Urothelium cell line (cell line): ENCODE measurements at regions not wholly inside any gene's neighbourhood (a gene's known extent, or its start where the extent isn't known, plus 50 kb on each side); places are given as distances from the start of the nearest gene placed in this dataset.
"Not testable (repeated sequence)": the region's sequence is repeated elsewhere in the genome, so short reads cannot be mapped to it uniquely, and the experiment has no call there.

Experiments
- DNase-seq: peaks from one replicate; pipeline ENCODE4 v3.0.0; 2011; ENCODE audit warnings: low spot score, mixed read lengths
- FAIRE-seq: peaks from 2 replicates; lab custom pipeline; 2011; peaks lifted over from hg19 to GRCh38; lab: Jason Lieb, UNC

GRCh38 chr16:47872225-47872624 is 283.6 kb downstream of the ABCC12 start:
- DNase-seq (no peak), FAIRE-seq (no peak)

- DNase-seq (no peak), FAIRE-seq (no peak)
Observed at GRCh38 chr16:47866423-47866822, 289.4 kb downstream of the ABCC12 start.

- FAIRE-seq = no peak
- no peak for DNase-seq
Observed at GRCh38 chr16:47865337-47865855, 290.4 kb downstream of the ABCC12 start.

- DNase-seq, FAIRE-seq: not testable (repeated sequence)
Observed at GRCh38 chr16:47864262-47864661, 291.5 kb downstream of the ABCC12 start.

- DNase-seq (no peak), FAIRE-seq (no peak)
Observed at GRCh38 chr16:47861999-47862398, 293.8 kb downstream of the ABCC12 start.

GRCh38 chr16:47858333-47858982 is 297.3 kb downstream of the ABCC12 start:
- FAIRE-seq (no peak), DNase-seq (no peak)

- no peak for FAIRE-seq
Observed at GRCh38 chr16:47855431-47855830, 300.4 kb downstream of the ABCC12 start.

GRCh38 chr16:47854737-47855136 is 301.1 kb downstream of the ABCC12 start:
- DNase-seq (no peak), FAIRE-seq (peak; percentile 98)

More at GRCh38 chr16:47855431-47855830, 300.4 kb downstream of the ABCC12 start:
- no peak for DNase-seq

- FAIRE-seq (no peak), DNase-seq (no peak)
Observed at GRCh38 chr16:47852991-47853390, 302.8 kb downstream of the ABCC12 start.

- FAIRE-seq = no peak
Observed at GRCh38 chr16:47851146-47851545, 304.6 kb downstream of the ABCC12 start.

GRCh38 chr16:47849736-47850135 is 306.1 kb downstream of the ABCC12 start:
- FAIRE-seq = no peak
- DNase-seq = no peak

More at GRCh38 chr16:47851146-47851545, 304.6 kb downstream of the ABCC12 start:
- DNase-seq = no peak

- DNase-seq (peak; percentile 21), FAIRE-seq (no peak)
Observed at GRCh38 chr16:47848421-47849109, 307.2 kb downstream of the ABCC12 start.

- FAIRE-seq = no peak
- DNase-seq = no peak
Observed at GRCh38 chr16:47847220-47847970, 308.4 kb downstream of the ABCC12 start.

GRCh38 chr16:47834485-47835024 is 321.2 kb downstream of the ABCC12 start:
- FAIRE-seq (no peak), DNase-seq (no peak)

GRCh38 chr16:47833771-47834170 is 322.0 kb downstream of the ABCC12 start:
- FAIRE-seq (no peak), DNase-seq (no peak)

GRCh38 chr16:47829850-47830600 is 325.8 kb downstream of the ABCC12 start:
- FAIRE-seq (no peak), DNase-seq (no peak)

- DNase-seq (no peak), FAIRE-seq (no peak)
Observed at GRCh38 chr16:47826070-47826469, 329.7 kb downstream of the ABCC12 start.

GRCh38 chr16:47817048-47817447 is 338.7 kb downstream of the ABCC12 start:
- FAIRE-seq (no peak), DNase-seq (no peak)

GRCh38 chr16:47816511-47816910 is 339.3 kb downstream of the ABCC12 start:
- no peak for DNase-seq
- no peak for FAIRE-seq

GRCh38 chr16:47815655-47816054 is 340.1 kb downstream of the ABCC12 start:
- FAIRE-seq (no peak), DNase-seq (no peak)
